ENCODE measurements at regions not wholly inside any gene's neighbourhood (a gene's known extent, or its start where the extent isn't known, plus 50 kb on each side); places are given as distances from the start of the nearest gene placed in this dataset.

DNA sequence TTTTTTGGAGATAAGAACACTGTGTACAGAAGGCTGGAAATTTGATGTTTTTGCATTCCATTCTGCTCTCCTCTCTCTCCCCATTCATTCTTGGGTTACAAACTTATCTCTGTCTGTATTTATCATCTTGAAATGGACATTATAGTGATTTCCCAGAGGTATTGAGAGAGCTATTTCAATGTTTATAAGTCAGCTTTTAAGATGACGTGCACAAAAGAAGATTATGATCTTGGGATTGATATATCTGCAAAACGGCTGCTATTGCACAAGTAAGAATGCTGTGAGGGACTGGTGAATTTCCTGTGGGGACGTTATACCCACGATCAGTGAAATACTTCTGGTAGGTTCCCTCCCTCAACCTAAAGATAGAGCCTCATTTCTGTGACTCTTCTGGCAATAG is 61.0 kb upstream of the DTNA start:
- no peaks in the 10 kb centered on the region for H3K9me3 Mint-ChIP-seq
- no peak for DNase-seq (ENCODE audit: low spot score in 2 of 2, unreplicated experiment in 2 of 2)
- H3K4me3 Mint-ChIP-seq: no peak overlapping the region
- peaks cover 23% of the 10 kb centered on the region for H3K4me1 Mint-ChIP-seq
- H3K27me3 Mint-ChIP-seq (ENCODE audit: low read depth): no peaks in the 10 kb centered on the region
- no peaks in the 10 kb centered on the region for H3K36me3 Mint-ChIP-seq
- no peak for TF ChIP-seq CTCF (IDR thresholded peaks at IDR 0.05; ENCODE audit: unreplicated experiment)
- H3K27ac Mint-ChIP-seq: peak overlapping the region; percentile 59

DNA sequence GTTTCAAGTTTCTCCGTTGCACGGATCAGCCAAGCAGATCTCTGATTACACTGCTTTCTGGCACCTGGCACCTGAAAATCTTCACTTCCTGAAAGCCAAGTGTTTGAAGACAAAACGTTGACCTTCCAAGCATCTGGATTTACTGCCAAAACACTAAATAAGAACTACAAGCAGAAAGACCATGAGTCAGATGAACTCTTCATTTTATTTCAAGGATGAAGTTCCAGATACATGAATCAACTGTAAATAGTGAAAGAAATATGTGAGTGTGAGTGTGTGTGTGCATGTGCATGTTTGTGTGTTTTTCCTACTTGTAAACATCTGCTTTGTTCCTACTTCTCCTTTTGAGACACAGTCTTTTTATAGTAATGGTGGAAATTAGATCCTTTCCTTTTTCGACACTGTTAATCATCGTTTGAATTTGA is 60.0 kb upstream of the DTNA start:
- no peak overlapping the region for H3K4me3 Mint-ChIP-seq
- no peaks in the 10 kb centered on the region for H3K9me3 Mint-ChIP-seq
- DNase-seq (ENCODE audit: low spot score in 2 of 2, unreplicated experiment in 2 of 2): no peak
- TF ChIP-seq CTCF (IDR thresholded peaks at IDR 0.05; ENCODE audit: unreplicated experiment): no peak
- H3K4me1 Mint-ChIP-seq: peaks cover 21% of the 10 kb centered on the region
- no peaks in the 10 kb centered on the region for H3K36me3 Mint-ChIP-seq
- H3K27ac Mint-ChIP-seq: no peak overlapping the region
- H3K27me3 Mint-ChIP-seq (ENCODE audit: low read depth): no peaks in the 10 kb centered on the region

DNA sequence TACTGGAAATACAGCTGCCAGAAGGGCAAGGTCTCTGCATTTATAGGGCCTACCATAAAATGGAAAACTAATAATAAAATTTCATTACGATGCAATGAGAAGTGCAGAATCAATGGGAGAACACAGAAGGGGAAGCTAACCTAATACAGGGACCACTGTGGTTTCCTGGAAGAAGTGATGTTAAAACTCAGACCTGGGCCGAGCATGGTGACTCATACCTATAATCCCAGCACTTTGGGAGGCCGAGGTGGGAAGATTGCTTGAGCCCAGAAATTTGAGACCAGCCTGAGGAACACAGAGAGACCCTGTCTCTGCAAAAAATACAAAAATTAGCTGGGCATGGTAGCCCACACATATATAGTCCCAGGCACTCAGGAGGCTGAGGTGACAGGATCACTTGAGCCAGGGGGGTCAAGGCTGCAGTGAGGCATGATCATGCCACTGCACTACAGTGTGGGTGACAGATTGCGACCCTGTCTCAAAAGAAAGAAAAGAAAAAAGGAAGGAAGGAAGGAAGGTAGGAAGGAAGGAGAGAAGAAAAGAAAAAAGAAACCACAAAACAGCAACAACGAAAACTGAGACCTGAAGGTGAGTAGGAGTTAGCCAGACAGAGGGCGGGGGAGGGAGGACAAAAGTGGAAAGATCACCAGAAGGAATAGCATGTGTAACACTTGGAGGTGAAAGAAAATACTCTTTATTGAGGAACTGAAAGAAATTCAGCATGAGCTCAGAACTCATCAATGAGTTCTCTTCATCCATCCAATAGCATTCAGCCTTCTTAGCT is 58.3 kb upstream of the DTNA start:
- TF ChIP-seq CTCF (IDR thresholded peaks at IDR 0.05; ENCODE audit: unreplicated experiment): no peak
- H3K36me3 Mint-ChIP-seq: no peaks in the 10 kb centered on the region
- DNase-seq (ENCODE audit: low spot score in 2 of 2, unreplicated experiment in 2 of 2): no peak
- no peaks in the 10 kb centered on the region for H3K27me3 Mint-ChIP-seq (ENCODE audit: low read depth)
- peaks cover 21% of the 10 kb centered on the region for H3K4me1 Mint-ChIP-seq
- H3K4me3 Mint-ChIP-seq: no peak overlapping the region
- H3K9me3 Mint-ChIP-seq: no peaks in the 10 kb centered on the region
- no peak overlapping the region for H3K27ac Mint-ChIP-seq

DNA sequence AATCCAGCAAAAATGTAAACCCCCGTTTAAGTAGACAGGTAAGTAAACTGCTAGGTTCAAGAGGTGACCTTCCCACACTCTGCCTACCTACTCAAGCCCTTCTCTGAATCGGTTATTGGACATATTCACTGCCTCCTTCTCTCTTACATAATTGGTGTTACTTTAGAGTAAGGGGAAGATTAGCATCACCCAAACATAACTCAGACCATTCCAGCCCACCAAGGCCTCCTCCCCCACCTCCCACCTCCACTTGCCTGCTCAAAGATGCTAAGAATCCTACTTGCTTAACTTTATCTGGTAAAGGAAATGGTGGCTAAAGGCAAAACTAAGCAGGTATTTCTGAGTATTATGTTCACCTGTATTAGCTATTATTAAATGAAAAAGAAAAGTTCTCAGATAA is 55.0 kb upstream of the DTNA start:
- H3K27ac Mint-ChIP-seq: no peak overlapping the region
- DNase-seq (ENCODE audit: low spot score in 2 of 2, unreplicated experiment in 2 of 2): no peak
- H3K36me3 Mint-ChIP-seq: no peaks in the 10 kb centered on the region
- H3K9me3 Mint-ChIP-seq: no peaks in the 10 kb centered on the region
- H3K4me1 Mint-ChIP-seq: peaks cover 22% of the 10 kb centered on the region
- no peaks in the 10 kb centered on the region for H3K27me3 Mint-ChIP-seq (ENCODE audit: low read depth)
- no peak for TF ChIP-seq CTCF (IDR thresholded peaks at IDR 0.05; ENCODE audit: unreplicated experiment)
- no peak overlapping the region for H3K4me3 Mint-ChIP-seq

GRCh38 chr18:34657860-34658500 is 52.1 kb upstream of the DTNA start:
- Mint-ChIP-seq H3K27ac (no peak overlapping the region), H3K4me1 (peaks cover 20% of the 10 kb centered on the region), H3K9me3 (no peaks in the 10 kb centered on the region), H3K27me3 (ENCODE audit: low read depth) (no peaks in the 10 kb centered on the region), H3K4me3 (no peak overlapping the region), H3K36me3 (no peaks in the 10 kb centered on the region)
- no peak for DNase-seq (ENCODE audit: low spot score in 2 of 2, unreplicated experiment in 2 of 2)
- no peak for TF ChIP-seq CTCF (IDR thresholded peaks at IDR 0.05; ENCODE audit: unreplicated experiment)

Measured in mesothelial cell of epicardium (in vitro differentiated cells).